Embryonic facial prominence (tissue), 1 donor: ENCODE measurements at regions not wholly inside any gene's neighbourhood (a gene's known extent, or its start where the extent isn't known, plus 50 kb on each side); places are given as distances from the start of the nearest gene placed in this dataset.
"Not testable (repeated sequence)": the region's sequence is repeated elsewhere in the genome, so short reads cannot be mapped to it uniquely, and the experiment has no call there.

ENCODE experiments used
- DNase-seq: peaks from one replicate; pipeline ENCODE4 v3.0.0-alpha.2; 2016; ENCODE audit errors: extremely low spot score

DNA sequence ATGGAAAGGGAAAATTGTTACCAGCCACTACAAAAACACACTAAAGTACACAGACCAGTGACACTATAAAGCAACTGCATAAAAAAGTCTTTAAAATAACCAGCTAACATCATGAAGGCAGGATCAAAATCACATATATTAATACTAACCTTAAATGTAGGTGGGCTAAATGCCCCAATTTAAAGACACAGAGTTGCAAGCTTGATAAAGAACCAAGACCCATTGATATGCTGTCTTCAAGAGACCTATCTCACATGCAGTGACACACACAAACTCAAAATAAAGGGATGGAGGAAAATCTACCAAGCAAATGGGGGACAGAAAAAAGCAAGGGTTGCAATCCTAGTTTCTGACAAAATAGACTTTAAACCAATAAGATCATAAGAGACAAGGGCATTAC is 246.3 kb downstream of the SEC16B start:
- DNase-seq: no peak

DNA sequence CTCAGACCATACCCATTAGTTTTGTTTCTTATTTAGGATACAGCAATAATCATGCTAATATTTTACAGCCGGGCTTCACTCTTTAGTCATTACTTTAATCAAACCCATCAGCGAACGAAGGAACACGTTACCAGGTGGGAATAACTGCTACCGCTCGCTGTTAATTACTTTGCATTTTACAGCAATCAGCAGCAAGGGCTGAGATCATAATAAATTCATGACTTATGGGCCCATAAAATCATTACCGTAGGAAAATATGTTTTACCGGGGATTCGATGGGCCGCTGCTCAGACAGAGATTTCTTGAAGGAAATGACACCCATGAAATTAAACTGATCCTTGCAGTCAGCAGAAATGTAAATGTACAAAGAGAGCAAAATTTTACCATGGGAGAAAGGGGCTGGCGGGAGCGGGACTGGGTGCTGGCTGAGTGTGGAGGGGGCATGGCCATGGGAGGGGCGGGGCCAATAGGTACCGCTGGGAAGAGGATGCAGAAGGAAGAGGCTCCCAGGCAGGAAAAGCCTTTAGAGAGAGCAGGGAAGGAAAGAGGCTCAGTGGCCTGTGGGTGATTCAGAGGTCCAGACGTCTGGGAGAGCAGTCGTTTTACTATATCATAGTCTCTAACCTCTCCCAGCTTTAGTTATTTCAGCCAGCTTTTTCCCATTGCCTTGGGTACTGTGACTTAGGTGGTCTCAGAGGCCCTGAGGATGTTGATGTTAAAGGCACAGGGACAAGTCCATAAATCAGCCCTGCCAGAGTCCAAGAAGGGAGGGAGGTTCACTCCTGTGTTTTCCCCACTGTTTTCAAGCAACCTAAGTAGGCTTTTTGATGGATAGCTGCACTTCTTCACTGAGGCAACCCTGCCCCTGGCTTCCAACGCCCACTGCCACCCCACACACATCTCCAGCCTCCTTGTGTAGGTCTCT is 258.9 kb downstream of the SEC16B start:
- no peak for DNase-seq

DNA sequence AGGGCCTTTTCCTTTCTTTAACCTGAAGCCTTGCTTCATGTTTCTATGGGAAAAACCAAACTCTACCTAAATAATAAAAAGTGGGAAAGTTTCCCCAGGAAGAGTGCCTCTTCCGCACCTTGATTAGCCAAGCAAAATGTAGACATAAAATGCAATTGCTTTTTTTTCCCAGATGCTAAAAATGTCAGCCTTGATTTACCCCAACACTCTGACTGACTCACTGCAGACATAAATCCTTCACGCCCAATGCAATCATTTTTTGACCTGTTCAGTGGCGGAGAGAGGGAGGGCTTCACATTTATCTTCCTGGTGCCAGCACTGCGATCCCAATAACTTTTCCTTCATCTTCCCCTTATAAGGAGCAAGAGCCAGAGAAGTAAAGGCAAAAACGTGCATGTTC is 261.5 kb downstream of the SEC16B start:
- DNase-seq: no peak

- no peak for DNase-seq
Measured at GRCh38 chr1:177706977-177707376, 262.9 kb downstream of the SEC16B start.

DNA sequence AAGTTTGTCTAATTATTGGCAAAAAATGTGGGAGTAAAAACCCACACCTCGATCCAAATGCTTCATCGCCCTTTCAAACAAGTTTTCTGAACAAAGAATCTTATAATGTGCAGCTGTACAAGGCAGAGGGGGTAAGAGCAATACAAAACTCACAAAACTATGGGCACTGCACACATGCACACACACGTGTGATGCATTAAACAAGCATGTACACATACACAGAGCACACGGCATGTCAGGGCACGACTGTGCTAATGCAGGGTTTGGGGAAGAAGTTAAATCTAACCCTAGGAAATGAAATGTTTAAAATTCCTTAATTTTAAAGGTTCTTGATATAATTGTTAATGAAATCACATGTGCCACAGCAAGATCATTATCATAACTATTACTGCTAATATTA is 264.0 kb downstream of the SEC16B start:
- DNase-seq: no peak

- no peak for DNase-seq
Measured at GRCh38 chr1:177703888-177704446, 265.9 kb downstream of the SEC16B start.

DNA sequence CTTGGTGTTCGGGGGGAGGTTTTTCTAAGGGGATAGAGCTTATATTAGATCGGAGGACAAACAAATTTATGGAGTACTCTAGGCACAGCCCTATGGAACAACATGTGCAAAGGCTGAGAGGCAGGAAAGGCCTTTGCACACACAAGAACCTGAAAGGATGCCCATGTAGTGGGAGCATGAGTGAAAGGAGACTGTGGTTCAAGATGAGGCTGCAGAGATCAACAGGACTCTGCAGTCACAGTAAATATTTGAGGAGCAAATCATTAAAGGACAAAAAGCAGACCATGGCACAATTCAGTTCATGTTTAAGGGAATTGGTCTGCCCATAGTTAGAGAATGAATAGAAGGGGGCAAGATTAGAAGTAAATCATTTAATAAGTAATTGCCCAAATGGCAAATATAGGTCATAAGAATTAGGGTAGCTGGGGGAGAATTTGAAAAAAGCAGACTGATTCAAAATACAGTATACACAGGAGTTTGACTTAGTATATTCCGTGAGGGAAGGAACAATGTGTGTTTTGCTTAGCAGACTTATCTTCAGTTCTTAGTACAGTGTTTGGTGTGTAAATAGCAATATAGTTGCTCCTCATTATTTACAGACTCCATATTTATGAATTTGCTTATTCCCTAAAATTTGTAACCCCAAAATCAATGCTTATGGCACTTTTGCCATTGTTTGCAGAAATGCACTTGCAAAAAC is 268.1 kb downstream of the SEC16B start:
- DNase-seq: no peak

DNA sequence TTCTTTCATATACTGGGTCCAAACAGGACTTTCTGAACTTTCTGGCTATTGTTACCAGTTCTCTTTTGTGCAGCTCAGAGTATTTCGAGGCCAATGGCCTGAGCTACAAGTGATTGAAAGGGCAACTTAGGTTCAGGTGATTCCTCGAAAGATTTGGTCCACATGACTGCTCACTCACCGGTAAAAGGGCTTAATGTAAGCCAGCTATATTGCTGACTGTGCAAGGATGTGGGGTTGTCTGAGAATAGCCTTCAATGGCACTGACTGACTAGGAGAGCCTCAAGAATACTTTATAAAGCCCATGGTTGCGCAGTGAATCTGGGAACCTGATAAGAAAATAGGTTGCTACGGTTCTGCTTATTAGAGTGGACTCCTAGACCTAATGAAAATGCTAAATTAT is 269.0 kb downstream of the SEC16B start:
- no peak for DNase-seq

GRCh38 chr1:177690996-177691395 is 278.9 kb downstream of the SEC16B start:
- DNase-seq: no peak

- no peak for DNase-seq
Measured at GRCh38 chr1:177687544-177687943, 282.3 kb downstream of the SEC16B start.

GRCh38 chr1:177686933-177687332 is 282.9 kb downstream of the SEC16B start:
- DNase-seq: no peak

- DNase-seq: no peak
Measured at GRCh38 chr1:177669161-177669560, 300.7 kb downstream of the SEC16B start.

DNA sequence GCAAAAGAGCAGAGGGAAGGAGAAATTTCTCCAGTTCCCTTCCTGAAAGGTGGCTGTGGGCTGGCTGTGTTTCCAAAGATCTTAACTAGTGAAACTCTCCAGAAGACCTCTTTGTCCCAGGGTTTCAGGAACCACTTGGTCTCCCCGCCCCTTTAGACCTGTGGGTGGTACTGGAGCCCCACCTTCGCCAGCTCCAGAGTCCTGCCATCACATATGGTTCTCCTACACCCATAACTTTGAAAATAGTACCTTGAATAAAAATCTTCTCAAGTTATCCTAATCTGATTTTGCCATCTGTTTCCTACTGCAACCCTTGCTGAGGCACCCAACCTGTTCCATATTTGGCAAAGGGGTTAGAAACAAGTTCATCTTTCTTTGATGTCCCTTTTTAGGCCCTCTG is 303.9 kb downstream of the SEC16B start:
- DNase-seq: no peak

DNA sequence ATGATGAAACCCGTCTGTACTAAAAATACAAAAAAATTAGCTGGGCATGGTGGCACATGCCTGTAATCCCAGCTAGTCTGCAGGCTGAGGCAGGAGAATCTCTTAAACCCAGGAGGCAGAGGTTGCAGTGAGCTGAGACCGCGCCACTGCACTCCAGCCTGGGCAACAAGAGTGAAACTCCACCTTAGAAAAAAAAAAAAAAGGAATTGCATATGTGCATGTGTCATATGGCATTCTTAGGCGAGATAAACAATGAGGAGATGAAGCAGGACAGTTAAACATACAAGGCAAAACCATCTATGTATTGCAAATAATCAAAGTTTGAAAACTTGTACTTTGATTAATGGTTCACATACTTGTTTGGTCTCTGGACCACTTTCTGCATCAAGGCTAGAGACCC is 305.1 kb downstream of the SEC16B start:
- DNase-seq: not testable (repeated sequence)

DNA sequence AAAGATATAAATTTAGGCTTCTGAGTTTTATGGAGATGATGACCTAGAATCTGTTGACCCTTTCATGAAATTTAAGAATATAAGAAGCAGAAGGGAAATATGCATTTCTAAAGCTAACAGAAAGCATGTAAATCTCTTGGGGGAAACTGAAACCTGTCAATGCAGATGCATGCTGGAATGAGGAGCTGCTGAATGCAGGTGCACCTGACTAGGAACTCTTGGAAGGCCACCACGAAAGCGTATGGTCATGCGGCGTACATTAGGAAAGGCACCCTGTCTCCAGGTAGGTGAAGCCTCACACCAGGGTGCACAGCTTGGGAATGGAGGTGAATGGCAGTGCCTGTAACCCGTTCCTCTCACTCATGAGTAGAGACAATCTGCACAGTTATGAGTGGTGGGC is 309.7 kb downstream of the SEC16B start:
- no peak for DNase-seq

GRCh38 chr1:177659281-177659680 is 310.6 kb downstream of the SEC16B start:
- no peak for DNase-seq

DNA sequence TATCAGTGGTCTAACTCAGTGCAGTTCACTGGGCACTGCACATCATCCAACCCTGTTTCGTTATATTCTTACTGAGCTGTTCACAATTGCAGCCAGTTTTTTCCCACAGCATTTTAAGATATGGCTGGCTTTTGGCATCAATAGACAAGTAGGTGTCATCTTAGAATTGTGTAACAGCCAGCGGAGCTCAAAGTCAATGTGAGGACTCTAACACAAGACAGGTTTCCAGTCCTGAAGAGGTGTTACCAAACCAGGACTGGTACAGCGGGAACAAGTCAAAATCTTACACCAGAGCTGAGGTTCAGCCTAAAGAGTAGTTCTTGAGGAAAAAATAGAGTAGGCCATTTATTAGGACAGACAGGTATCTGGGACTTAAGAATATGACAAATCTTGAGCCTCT is 313.3 kb downstream of the SEC16B start:
- no peak for DNase-seq

DNA sequence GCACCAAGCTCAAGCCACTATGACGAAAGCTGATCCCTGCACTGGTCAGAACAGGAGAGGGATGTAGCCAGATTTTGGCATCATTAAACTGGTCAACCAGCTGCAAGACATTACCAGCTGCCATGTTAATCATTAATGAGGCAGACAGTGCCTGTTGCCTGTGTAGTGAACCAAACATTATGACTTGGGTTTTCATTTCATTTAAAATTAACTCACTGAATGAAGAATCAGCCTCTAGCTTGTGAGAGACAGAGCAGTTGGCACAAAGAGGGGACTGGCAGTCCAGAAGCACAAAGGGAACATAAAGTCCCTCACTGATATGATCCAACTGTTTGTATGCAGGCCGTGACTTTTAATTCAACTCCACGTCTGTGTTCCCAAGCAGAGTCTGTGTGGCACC is 318.9 kb downstream of the SEC16B start:
- no peak for DNase-seq

- no peak for DNase-seq
Measured at GRCh38 chr1:177648731-177649265, 321.1 kb downstream of the SEC16B start.

DNA sequence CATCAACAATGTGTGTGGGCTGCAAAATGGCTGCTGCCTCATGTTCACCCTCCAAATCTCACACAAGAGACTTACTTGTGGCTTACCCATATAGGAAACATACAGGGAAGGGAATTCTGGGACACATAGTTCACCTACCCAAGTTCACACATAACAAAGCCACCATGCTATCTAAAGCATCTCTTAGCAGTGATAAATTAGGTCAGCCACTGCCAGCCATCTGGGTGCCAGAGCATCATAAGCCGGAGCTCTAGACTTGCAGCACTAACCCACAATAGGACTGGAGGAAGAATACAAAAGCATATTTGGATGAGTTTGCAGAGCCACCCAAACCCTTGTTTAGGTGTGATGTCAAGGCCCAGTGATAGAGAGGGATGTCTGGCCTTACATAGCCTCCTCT is 321.7 kb downstream of the SEC16B start:
- no peak for DNase-seq

GRCh38 chr1:177646757-177647730 is 322.8 kb downstream of the SEC16B start:
- DNase-seq: no peak
